Erythroblast (primary cell): ENCODE measurements at regions not wholly inside any gene's neighbourhood (a gene's known extent, or its start where the extent isn't known, plus 50 kb on each side); places are given as distances from the start of the nearest gene placed in this dataset.

Source experiments
- DNase-seq, 2 experiments: peaks; one replicate each; lab custom pipeline; 2025; lab: John Stamatoyannopoulos, UW
- GATA1 ChIP-seq: IDR thresholded peaks from 2 replicates; pipeline ENCODE4 v1.6.1; 2011; ENCODE audit warnings: low read depth, mild to moderate bottlenecking, control low read depth, low read length, moderate library complexity
- POLR2A ChIP-seq: IDR thresholded peaks from 2 replicates; pipeline ENCODE4 v1.6.1; 2011; ENCODE audit warnings: mild to moderate bottlenecking, low read length

DNA sequence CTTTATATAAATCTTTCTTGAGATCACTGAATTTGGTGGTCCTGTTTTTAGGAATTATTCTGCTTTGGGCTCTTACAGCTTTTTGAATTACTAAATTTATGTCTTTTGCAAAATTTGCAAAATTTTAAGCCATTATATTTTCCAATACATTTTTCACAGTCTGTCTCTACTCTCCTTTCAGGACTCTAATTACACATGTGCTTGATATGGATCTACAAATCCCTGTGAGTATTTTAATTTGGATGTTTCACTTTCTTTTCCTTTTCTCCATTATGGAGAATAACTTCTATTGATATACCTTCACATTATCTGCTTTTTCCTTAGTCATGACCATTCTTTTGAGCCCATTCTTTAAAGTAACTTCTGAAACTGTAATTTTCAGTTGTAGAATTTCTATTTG lies 315.4 kb downstream of the DCAF12L2 start:
- TF ChIP-seq GATA1 (no peak), POLR2A (no peak)
- DNase-seq: no peak

DNA sequence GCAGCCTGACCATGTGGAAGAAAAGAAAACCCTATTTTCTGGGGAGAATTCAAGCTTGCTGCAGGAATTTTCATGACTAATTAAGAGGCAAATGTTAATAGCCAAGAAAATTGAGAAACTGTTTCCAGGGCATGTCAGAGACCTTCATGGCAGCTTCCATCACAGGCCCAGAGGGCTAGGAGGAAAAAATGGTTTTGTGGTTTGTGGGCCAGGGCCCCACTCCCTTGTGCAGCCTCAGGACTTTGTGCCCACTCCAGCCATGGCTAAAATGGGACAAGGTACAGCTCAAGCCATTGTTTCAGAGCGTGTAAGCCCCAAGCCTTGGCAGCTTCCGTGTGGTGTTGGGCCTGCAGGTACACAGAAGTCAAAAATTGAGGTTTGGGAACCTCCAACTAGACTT lies 282.9 kb downstream of the DCAF12L2 start:
- no peak for DNase-seq
- TF ChIP-seq POLR2A (no peak), GATA1 (no peak)

DNA sequence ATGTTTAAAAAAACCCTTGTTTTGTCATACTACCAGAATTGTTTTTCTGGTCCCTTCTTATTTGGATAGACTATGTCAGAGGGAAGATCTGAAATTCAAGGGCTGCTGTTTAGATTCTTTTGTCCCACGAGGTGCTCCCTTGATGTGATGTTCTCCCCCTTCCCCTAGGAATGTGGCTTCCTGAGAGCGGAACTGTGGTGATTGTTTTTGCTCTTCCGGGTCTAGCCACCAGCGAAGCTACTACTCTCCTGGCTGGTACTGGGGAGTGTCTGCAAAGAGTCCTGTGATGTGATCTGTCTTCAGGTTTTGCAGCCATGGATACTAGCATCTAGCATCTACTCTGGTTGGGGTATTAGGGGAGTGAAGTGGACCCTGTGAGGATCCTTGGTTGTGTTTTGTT lies 271.1 kb downstream of the DCAF12L2 start:
- DNase-seq: no peak
- TF ChIP-seq POLR2A (no peak), GATA1 (no peak)

DNA sequence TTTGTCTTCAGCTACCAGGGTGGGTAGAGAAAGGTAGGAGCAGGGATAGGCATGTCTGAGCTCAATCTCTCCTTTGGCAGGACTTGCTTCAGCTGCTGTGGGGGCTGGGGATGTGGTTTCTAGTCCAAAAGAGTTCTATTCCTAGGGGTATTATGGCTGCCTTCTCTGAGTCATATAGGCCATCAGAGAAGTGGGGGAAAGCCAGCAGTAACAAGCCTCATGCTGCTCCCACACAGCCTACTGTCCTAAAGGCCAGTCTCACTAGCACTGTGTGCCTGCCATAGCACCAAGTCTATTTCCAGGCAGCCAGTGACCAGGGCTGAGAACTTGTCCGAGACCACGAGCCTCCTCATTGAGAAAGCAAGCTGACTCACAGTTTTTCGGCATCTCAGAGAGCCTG lies 270.6 kb downstream of the DCAF12L2 start:
- no peak for TF ChIP-seq GATA1
- DNase-seq: no peak

DNA sequence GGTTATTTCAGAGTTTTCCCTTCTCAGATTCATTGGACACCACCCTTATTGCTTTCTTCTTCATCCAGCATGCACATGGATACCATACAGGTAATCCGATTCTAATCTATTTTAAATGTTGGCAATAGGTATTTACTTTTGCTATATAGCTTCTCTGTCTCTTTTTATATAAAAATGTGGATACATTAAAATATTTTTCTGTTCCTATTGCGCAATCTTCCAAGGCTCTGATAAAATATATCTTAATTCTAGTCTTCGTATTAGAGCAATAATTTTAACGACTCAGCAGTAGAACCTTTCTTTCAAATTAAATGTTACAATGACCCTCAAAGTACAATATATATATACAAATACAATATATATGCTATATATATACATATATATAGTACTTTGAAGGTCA lies 239.8 kb downstream of the DCAF12L2 start:
- no peak for DNase-seq
- TF ChIP-seq POLR2A (no peak), GATA1 (no peak)

DNA sequence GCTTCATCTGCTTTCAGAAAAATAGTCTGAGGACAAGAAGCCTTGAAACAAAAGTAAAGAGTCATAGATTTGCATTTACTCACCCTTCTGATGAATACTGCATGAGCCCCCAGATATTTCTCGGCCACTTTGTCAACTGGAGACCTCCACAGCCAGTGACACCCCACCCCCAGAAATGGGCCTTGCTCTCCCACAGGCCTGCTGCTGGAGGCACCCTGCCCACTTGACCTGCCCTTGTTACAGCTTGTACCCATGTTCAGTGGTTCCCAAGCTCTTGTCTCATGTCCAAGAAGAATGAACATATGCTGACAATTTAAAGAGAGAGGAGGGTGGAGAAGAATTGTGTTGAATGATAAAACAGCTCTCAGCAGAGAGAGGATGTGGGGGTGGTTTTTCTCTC lies 225.1 kb downstream of the DCAF12L2 start:
- DNase-seq: no peak
- no peak for TF ChIP-seq POLR2A
- no peak for TF ChIP-seq GATA1

DNA sequence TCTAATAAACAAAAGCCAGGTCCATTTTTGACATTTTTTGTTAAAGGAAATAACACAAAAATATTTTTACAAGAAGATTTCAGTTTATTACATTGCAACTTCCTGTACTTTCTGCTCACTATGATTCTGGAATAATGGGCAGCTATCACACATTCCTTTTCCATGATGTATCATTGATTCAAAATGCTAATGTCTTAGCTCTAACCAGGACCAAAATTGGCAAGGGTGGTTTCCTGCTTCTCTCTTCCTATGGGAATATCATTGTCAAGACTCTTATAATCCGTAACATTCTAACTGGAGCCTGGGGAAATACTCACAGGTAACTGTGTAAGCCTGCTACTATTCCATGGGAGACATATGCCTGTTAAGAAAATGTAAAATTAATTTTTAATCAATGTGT lies 218.6 kb downstream of the DCAF12L2 start:
- no peak for TF ChIP-seq POLR2A
- no peak for TF ChIP-seq GATA1
- DNase-seq: no peak

DNA sequence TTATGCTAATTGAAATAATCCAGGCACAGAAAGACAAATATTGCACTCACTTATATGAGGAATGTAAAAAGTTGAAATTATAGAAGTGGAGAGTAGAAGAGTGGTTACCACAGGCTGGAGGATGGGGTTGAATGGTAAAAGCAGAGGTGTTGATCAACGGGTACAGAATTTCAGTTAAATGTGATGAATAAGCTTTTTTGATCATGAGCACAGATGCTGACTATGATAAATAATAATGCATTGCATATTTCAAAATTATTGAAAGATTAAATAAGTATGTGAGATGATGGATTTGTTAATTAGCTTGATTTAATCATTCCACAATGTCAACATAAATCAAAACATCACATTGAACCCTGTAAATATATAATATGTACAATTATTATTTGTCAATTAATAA lies 213.1 kb downstream of the DCAF12L2 start:
- TF ChIP-seq GATA1: no peak
- TF ChIP-seq POLR2A: no peak
- DNase-seq: no peak

DNA sequence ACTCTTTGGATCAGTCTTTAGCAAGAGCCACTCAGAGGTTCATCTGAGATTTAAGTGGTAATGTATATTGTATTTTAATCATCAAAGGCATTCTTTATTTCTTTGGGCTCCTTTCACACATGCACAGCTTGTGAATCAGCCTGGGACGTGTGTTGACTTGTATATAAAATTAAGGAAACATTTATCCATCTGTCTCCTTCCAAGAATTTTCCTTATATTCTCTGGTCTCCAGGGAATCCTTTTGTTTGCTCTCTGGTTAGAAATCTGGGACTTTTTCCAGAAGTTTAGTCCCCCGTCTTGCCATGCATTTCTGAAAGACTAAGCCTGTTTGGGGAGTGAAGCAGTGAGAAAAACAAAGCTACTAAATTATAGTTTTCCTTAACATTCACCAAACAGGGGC lies 212.3 kb downstream of the DCAF12L2 start:
- DNase-seq: no peak
- TF ChIP-seq GATA1: no peak
- TF ChIP-seq POLR2A: no peak

DNA sequence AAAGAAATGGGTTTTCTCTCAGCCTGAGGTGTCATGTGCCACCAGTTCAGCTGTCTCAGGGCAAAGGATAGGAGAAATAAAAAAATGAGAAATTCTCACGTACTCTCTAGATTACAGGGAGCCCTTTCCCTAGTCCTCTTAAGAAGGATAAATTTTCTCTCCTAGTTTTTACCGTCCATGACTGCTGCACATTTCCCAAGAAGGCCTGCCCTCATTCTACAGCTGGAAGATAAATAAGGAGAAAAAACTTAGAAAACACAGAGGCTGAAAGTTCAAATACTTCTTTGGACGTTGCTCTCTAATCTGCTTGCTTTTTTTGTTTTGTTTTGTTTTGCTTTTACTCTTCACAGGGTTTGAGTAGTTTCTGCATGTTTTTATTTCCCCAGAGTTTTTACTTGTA lies 211.9 kb downstream of the DCAF12L2 start:
- no peak for TF ChIP-seq POLR2A
- no peak for TF ChIP-seq GATA1
- DNase-seq: no peak

DNA sequence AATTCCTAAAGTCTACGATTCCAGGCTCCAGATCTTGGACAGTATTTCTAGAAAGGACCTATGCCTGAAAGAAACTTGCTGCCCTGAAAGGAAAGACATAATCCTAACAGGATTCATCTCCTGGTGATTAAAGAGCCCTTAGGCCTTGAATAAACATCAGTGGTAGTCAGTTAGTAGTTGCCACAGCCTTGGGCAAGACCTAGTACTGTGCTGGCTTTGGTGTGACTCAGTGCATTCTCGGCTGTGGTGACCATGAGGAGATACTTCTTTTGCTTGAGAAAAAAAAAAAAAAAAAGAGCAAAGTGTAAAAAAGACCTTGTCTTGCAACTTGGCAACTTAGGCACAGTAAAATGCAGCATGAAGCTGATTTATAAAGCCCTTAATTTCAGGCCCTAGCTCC lies 188.2 kb downstream of the DCAF12L2 start:
- no peak for TF ChIP-seq POLR2A
- no peak for TF ChIP-seq GATA1
- no peak for DNase-seq

DNA sequence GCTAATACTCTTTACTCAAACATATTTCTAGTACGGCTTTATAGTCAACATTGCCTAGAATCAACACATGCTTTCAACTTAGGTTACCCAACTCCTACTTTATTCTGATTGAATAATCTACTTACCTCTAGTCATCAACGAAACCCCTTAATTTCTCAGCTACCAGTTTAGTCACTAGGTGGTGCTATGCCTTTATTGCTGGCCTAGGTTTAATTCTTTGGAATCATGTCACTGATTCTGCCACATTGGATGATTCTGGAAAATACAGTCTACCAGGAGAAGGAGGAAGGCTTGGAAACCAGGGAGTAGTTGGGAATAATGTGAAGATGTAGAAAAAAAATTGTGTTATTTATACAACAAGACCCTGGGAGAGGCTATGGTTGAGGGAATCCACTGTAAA lies 167.7 kb downstream of the DCAF12L2 start:
- no peak for DNase-seq

DNA sequence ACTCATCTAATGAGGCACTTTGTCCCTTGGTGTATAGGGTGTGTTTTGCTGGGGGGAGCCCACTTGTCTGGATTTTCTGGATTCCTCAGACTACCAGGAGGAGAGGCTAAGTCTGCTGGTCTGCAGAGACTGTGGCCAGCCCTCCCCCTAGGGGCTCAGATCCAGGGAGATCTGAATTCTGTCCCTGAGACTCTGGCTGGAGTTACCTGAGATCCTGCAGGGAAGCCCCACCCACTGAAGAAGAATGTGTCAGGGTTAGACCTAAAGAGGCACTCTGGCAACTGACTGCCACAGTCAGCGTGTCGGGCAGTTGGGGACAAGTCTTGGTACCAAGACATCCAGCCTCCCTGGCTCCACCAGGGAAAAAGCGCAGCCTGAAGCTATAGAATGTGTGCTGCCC lies 138.9 kb downstream of the DCAF12L2 start:
- TF ChIP-seq POLR2A (no peak), GATA1 (no peak)
- no peak for DNase-seq

More for the DNA sequence above, 167.7 kb downstream of the DCAF12L2 start:
- TF ChIP-seq GATA1 (no peak), POLR2A (no peak)

DNA sequence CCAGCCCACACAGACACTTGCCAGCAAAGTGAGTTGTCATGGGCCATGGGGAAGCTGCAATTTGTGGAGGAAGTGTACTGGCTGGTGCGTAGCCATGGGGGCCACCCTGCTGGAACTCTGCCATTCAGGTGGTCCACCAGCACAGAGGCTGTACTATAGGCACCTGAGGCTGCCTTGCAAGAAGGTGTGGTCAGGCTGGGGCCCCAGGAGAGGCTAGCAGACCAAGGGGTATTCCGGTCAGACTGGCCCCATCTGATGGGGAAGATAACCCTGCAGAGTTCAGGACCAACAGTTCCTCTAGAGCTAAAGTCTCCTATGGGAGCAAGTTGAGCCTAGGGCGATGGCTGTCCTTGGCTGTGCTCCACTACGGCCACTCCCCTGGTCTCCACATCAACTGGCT lies 136.1 kb downstream of the DCAF12L2 start:
- TF ChIP-seq POLR2A: no peak
- DNase-seq: no peak

DNA sequence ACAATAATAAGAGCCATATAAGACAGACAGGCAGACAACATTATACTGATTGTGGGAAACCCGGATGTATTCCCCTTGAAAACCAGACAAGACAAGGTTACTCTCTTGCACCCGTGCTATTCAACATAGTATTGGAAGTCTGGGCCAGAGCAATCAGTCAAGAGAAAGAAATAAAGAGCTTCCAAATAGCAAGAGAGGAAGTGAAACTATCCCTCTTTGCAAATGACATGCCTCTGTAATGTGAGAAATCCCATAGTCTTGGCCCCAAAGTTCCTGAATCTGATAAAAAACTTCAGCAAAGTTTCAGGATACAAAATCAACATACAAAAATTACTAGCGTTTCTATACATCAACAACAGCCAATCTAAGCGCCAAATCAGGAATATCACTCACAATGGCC lies 102.1 kb downstream of the DCAF12L2 start:
- no peak for TF ChIP-seq GATA1
- no peak for TF ChIP-seq POLR2A
- DNase-seq: no peak
